ENCODE measurements at regions not wholly inside any gene's neighbourhood (a gene's known extent, or its start where the extent isn't known, plus 50 kb on each side); places are given as distances from the start of the nearest gene placed in this dataset.
"Not testable (repeated sequence)": the region's sequence is repeated elsewhere in the genome, so short reads cannot be mapped to it uniquely, and the experiment has no call there.

- Histone ChIP-seq H3K36me3 (ENCODE audit: insufficient read depth, low read length) (no peaks in the 10 kb centered on the region), H3K9me3 (ENCODE audit: control insufficient read depth, insufficient read depth, low read length) (peaks cover 8% of the 10 kb centered on the region; the same call in 1 of the 2 replicates), H3K4me1 (ENCODE audit: insufficient read depth, low read length) (no peaks in the 10 kb centered on the region), H3K9ac (ENCODE audit: low read depth, low read length) (no peak overlapping the region)
These were observed 643.4 kb downstream of the QKI start for GRCh38 chr6:164057876-164058275.

GRCh38 chr6:164051427-164051826, 636.9 kb downstream of the QKI start:
- H3K36me3 ChIP-seq (ENCODE audit: insufficient read depth, low read length): no peaks in the 10 kb centered on the region
- no peak overlapping the region for H3K9ac ChIP-seq (ENCODE audit: low read depth, low read length)
- no peaks in the 10 kb centered on the region for H3K4me1 ChIP-seq (ENCODE audit: insufficient read depth, low read length)

GRCh38 chr6:164049517-164049988, 635.0 kb downstream of the QKI start:
- H3K9me3 ChIP-seq (ENCODE audit: control insufficient read depth, insufficient read depth, low read length): no peaks in the 10 kb centered on the region
- no peak overlapping the region for H3K9ac ChIP-seq (ENCODE audit: low read depth, low read length)
- H3K36me3 ChIP-seq (ENCODE audit: insufficient read depth, low read length): no peaks in the 10 kb centered on the region
- H3K4me1 ChIP-seq (ENCODE audit: insufficient read depth, low read length): no peaks in the 10 kb centered on the region

More at GRCh38 chr6:164051427-164051826, 636.9 kb downstream of the QKI start:
- H3K9me3 ChIP-seq (ENCODE audit: control insufficient read depth, insufficient read depth, low read length): peaks cover 8% of the 10 kb centered on the region; the same call in 1 of the 2 replicates

GRCh38 chr6:164048840-164049516, 634.5 kb downstream of the QKI start:
- Histone ChIP-seq H3K9ac (ENCODE audit: low read depth, low read length) (no peak overlapping the region), H3K9me3 (ENCODE audit: control insufficient read depth, insufficient read depth, low read length) (no peaks in the 10 kb centered on the region), H3K36me3 (ENCODE audit: insufficient read depth, low read length) (no peaks in the 10 kb centered on the region), H3K4me1 (ENCODE audit: insufficient read depth, low read length) (no peaks in the 10 kb centered on the region)

DNA sequence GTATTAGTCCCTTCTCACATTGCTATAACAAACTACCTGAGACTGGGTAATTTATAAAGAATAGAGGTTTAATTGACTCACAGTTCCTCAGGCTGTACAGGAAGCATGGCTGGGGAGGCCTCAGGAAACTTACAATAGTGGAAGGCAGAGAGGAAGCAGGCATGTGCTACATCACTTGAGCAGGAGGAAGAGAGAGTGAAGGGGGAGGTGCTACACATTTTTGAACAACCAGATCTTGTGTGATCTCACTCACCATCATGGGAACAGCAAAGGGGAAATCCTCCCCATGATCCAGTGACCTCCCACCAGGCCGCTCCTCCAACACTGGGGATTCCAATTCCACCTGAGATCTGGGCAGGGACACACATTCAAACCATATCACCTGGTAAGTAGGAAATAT, 630.6 kb downstream of the QKI start:
- no peak overlapping the region for H3K9ac ChIP-seq (ENCODE audit: low read depth, low read length)
- H3K4me1 ChIP-seq (ENCODE audit: insufficient read depth, low read length): no peaks in the 10 kb centered on the region
- H3K9me3 ChIP-seq (ENCODE audit: control insufficient read depth, insufficient read depth, low read length): 0 out of 2 replicates have a peak, but pooled peaks cover 3% of the 10 kb centered on the region
- no peaks in the 10 kb centered on the region for H3K36me3 ChIP-seq (ENCODE audit: insufficient read depth, low read length)

- H3K9ac ChIP-seq (ENCODE audit: low read depth, low read length); H3K36me3 ChIP-seq (ENCODE audit: insufficient read depth, low read length); H3K4me1 ChIP-seq (ENCODE audit: insufficient read depth, low read length); H3K9me3 ChIP-seq (ENCODE audit: control insufficient read depth, insufficient read depth, low read length): not testable (repeated sequence)
These were observed 629.1 kb downstream of the QKI start for GRCh38 chr6:164043656-164044055.

DNA sequence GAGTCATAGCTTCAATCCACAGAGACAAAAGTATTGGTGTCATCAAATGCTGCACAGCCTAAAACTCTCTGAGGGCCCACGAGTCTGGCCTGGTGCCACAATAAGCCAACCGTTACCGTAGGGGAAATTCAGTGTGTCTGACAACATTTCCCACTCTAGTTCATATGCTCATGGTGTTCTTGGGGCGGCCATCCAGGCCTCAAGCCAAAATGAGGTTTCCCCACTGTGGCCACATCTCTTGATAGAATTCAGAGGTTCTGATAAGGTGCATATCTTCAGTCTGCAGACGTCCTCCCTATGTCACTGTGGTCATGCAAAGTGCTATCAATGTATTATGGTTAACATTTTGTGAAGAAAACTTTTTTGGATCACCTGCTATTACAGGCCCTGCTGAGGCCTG, 627.7 kb downstream of the QKI start:
- H3K4me1 ChIP-seq (ENCODE audit: insufficient read depth, low read length): no peaks in the 10 kb centered on the region
- no peaks in the 10 kb centered on the region for H3K36me3 ChIP-seq (ENCODE audit: insufficient read depth, low read length)
- no peak overlapping the region for H3K9ac ChIP-seq (ENCODE audit: low read depth, low read length)
- H3K9me3 ChIP-seq (ENCODE audit: control insufficient read depth, insufficient read depth, low read length): 0 out of 2 replicates have a peak, but pooled peaks cover 3% of the 10 kb centered on the region

DNA sequence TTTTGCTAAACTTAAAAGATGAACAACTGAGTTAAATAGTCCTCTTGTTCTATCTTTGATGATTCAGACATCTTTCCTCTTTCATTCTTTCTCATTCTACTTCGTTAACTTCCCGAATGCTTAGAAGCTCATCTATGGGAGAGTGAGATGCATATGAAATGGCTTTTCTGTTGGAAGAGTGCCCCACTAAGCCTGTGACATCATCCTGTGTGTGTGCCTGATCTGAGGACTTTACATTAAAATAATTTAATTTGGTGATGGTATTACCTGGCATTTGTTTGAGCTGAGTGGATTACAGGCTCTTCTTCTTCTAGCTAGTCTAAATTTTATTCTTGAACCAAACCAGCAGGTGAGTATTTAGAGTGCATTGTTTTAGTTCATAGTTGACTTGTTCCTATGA, 626.5 kb downstream of the QKI start:
- Histone ChIP-seq H3K4me1 (ENCODE audit: insufficient read depth, low read length) (no peaks in the 10 kb centered on the region), H3K36me3 (ENCODE audit: insufficient read depth, low read length) (no peaks in the 10 kb centered on the region), H3K9me3 (ENCODE audit: control insufficient read depth, insufficient read depth, low read length) (0 out of 2 replicates have a peak, but pooled peaks cover 3% of the 10 kb centered on the region)

GRCh38 chr6:164039954-164040375, 625.4 kb downstream of the QKI start:
- Histone ChIP-seq H3K9me3 (ENCODE audit: control insufficient read depth, insufficient read depth, low read length) (0 out of 2 replicates have a peak, but pooled peaks cover 3% of the 10 kb centered on the region), H3K36me3 (ENCODE audit: insufficient read depth, low read length) (no peaks in the 10 kb centered on the region), H3K9ac (ENCODE audit: low read depth, low read length) (no peak overlapping the region), H3K4me1 (ENCODE audit: insufficient read depth, low read length) (no peaks in the 10 kb centered on the region)

More for the DNA sequence above, 626.5 kb downstream of the QKI start:
- no peak overlapping the region for H3K9ac ChIP-seq (ENCODE audit: low read depth, low read length)

DNA sequence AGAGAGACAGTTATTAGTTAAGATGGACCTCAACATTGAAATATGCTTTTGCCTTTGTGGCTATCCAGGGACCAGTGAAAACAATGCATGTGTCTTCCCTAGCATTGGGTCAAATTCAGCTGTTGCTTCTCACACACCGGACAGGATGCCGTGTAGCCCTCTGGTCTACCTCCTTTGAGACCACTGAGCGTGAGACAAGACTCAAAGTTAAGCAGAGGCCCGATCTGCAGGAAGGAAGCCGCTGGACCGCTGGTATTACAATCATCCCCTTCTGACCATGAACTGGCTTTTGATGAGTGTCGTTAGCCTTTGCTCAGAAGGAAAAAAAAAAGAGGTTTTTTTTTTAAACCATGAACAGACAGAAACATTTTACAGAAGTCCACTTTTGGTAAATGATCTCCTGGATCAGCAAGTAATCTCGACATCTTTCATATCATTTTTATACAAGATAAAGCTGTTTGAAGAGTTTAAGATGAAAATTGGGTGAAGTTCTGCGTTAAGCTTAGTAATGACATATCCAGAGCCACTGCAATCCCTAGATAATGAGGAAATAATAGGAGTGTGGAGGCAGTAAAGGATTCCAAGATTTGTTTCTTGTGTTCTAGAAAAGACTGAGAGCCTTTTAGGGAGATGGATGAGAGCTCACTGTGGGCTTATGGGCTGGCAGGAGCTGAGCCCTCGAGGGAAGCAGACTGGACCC, 622.8 kb downstream of the QKI start:
- H3K9ac ChIP-seq (ENCODE audit: low read depth, low read length): no peak overlapping the region
- no peaks in the 10 kb centered on the region for H3K9me3 ChIP-seq (ENCODE audit: control insufficient read depth, insufficient read depth, low read length)
- H3K36me3 ChIP-seq (ENCODE audit: insufficient read depth, low read length): no peaks in the 10 kb centered on the region
- H3K4me1 ChIP-seq (ENCODE audit: insufficient read depth, low read length): no peaks in the 10 kb centered on the region

- Histone ChIP-seq H3K36me3 (ENCODE audit: insufficient read depth, low read length) (no peaks in the 10 kb centered on the region), H3K4me1 (ENCODE audit: insufficient read depth, low read length) (no peaks in the 10 kb centered on the region), H3K9ac (ENCODE audit: low read depth, low read length) (no peak overlapping the region)
These were observed 621.5 kb downstream of the QKI start for GRCh38 chr6:164035900-164036485.

DNA sequence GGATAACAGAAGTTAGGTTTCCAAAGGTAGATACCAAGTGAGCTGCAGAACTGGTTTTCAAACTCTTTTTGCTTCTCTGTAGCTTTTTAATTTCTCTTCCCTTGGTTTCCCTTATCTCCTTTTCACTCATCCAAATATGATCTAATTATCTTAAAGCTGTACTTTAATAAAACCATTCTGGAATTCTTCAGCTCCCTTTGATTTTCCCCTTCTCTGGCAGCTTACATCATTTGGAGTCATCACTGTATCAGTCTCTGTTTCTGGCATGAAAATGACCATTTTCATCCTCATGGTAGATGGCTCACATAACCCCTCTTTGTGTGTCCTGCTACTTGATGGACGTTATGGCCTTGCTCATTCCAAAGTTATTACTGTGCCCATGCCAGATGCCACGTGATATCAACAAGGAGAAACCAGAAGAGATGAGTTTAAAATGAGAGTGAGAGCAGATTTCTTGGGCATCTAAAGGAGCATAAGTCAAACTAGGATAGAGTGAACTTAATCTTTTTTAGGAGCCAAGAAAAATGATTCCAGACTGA, 620.2 kb downstream of the QKI start:
- Histone ChIP-seq H3K9me3 (ENCODE audit: control insufficient read depth, insufficient read depth, low read length) (no peaks in the 10 kb centered on the region), H3K9ac (ENCODE audit: low read depth, low read length) (no peak overlapping the region), H3K36me3 (ENCODE audit: insufficient read depth, low read length) (no peaks in the 10 kb centered on the region), H3K4me1 (ENCODE audit: insufficient read depth, low read length) (no peaks in the 10 kb centered on the region)

More at GRCh38 chr6:164035900-164036485, 621.5 kb downstream of the QKI start:
- H3K9me3 ChIP-seq (ENCODE audit: control insufficient read depth, insufficient read depth, low read length): no peaks in the 10 kb centered on the region

DNA sequence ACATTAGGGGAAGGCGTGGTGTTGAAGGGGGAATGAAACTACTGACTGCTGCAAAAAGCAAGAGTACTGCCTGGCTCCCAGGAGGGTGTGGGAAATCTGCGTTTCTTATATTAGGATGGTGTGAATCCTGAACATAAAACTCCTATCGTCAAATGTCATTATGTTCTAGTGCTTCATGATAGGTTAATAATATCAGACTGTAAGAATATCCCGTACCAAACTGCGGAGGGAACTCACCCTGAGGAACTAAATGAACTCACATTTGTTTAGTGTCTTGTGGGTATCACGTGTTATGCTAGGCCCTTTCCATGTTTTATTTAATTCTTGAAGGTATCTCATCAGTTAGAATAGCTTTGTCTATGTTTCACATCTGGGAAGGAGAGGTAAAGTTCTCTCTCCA, 610.7 kb downstream of the QKI start:
- Histone ChIP-seq H3K36me3 (ENCODE audit: insufficient read depth, low read length) (no peaks in the 10 kb centered on the region), H3K4me1 (ENCODE audit: insufficient read depth, low read length) (no peaks in the 10 kb centered on the region), H3K9ac (ENCODE audit: low read depth, low read length) (no peak overlapping the region), H3K9me3 (ENCODE audit: control insufficient read depth, insufficient read depth, low read length) (no peaks in the 10 kb centered on the region)

GRCh38 chr6:164023535-164023934, 609.0 kb downstream of the QKI start:
- Histone ChIP-seq H3K36me3 (ENCODE audit: insufficient read depth, low read length) (no peaks in the 10 kb centered on the region), H3K4me1 (ENCODE audit: insufficient read depth, low read length) (no peaks in the 10 kb centered on the region), H3K9ac (ENCODE audit: low read depth, low read length) (no peak overlapping the region), H3K9me3 (ENCODE audit: control insufficient read depth, insufficient read depth, low read length) (no peaks in the 10 kb centered on the region)
